ENCODE measurements at regions not wholly inside any gene's neighbourhood (a gene's known extent, or its start where the extent isn't known, plus 50 kb on each side); places are given as distances from the start of the nearest gene placed in this dataset.

- intact Hi-C loops (cut with micrococcal nuclease): no loop called here
- no peak for TF ChIP-seq POLR3G (IDR thresholded peaks at IDR 0.05; ENCODE audit: extremely low read depth, insufficient read length, insufficient replicate concordance)
- no peak for TF ChIP-seq PYGO2 (tag; IDR thresholded peaks at IDR 0.05)
- no peak for TF ChIP-seq STAT6 (CRISPR knock-in tag; IDR thresholded peaks at IDR 0.05)
- no peak for TF ChIP-seq JUN (IDR thresholded peaks at IDR 0.05; ENCODE audit: borderline replicate concordance, low read depth, low read length)
- TF ChIP-seq JUN (CRISPR knock-in tag; IDR thresholded peaks at IDR 0.05; ENCODE audit: borderline replicate concordance): no peak
- no peak for TF ChIP-seq MNT (conservative IDR thresholded peaks at IDR 0.05)
- no peak for TF ChIP-seq ELF1 (tag; IDR thresholded peaks at IDR 0.05)
- no peak for TF ChIP-seq ZNF444 (CRISPR knock-in tag; IDR thresholded peaks at IDR 0.05)
- TF ChIP-seq BRF1 (IDR thresholded peaks at IDR 0.05; ENCODE audit: borderline replicate concordance, extremely low read depth, insufficient read length): no peak
- no peak for TF ChIP-seq RBM34 (IDR thresholded peaks at IDR 0.05; ENCODE audit: borderline replicate concordance, insufficient read depth, low read length)
- TF ChIP-seq ZNF699 (CRISPR knock-in tag; IDR thresholded peaks at IDR 0.05; ENCODE audit: insufficient replicate concordance): no peak
- TF ChIP-seq ETV1 (tag; conservative IDR thresholded peaks at IDR 0.05; ENCODE audit: low read depth): no peak
- TF ChIP-seq ATF4 (CRISPR knock-in tag; IDR thresholded peaks at IDR 0.05): no peak
- TF ChIP-seq MYBL2 (IDR thresholded peaks at IDR 0.05; ENCODE audit: low read depth): no peak
- no peak for TF ChIP-seq MYBL2 (CRISPR knock-in tag; IDR thresholded peaks at IDR 0.05; ENCODE audit: borderline replicate concordance)
- TF ChIP-seq E2F1 (CRISPR knock-in tag; IDR thresholded peaks at IDR 0.05): no peak
- no peak for TF ChIP-seq CBFA2T3 (IDR thresholded peaks at IDR 0.05)
- no peak for TF ChIP-seq EGR1 (conservative IDR thresholded peaks at IDR 0.05)
- POLR2A ChIA-PET: no interaction called here
- Histone ChIP-seq H3K4me1 (replicated peaks in 1 of 2; ENCODE audit: control insufficient read depth in 2 of 2, insufficient read depth in 2 of 2, low read length in 2 of 2) (no peaks in the 10 kb centered on the region), H4K20me1 (replicated peaks; ENCODE audit: control insufficient read depth, insufficient read depth, low read length) (no peaks in the 10 kb centered on the region), H3K9me1 (ENCODE audit: control insufficient read depth, insufficient read depth, low read length) (no peaks in the 10 kb centered on the region), H3K9ac (ENCODE audit: insufficient read depth in 1 of 2, low read depth in 2 of 2, low read length in 2 of 2) (no peak overlapping the region), H3K27me3 (ENCODE audit: control insufficient read depth in 2 of 2, insufficient read depth in 2 of 2, low read length in 2 of 2) (no peaks in the 10 kb centered on the region), H3K36me3 (ENCODE audit: control insufficient read depth, insufficient read depth, low read length) (no peaks in the 10 kb centered on the region), H3K79me2 (ENCODE audit: control insufficient read depth, insufficient read depth, low read length) (no peaks in the 10 kb centered on the region), H3K4me3 (no peak overlapping the region), H3K9me3 (replicated peaks; ENCODE audit: control insufficient read depth, insufficient read depth, low read depth, low read length) (no peaks in the 10 kb centered on the region), H2AFZ (ENCODE audit: low read depth, low read length) (no peak overlapping the region), H3K4me2 (ENCODE audit: insufficient read depth, low read length) (no peak overlapping the region), H3K27ac (ENCODE audit: extremely low read depth, low read depth, low read length) (no peak overlapping the region)
- 0% methylated on average over 1 of the region's 1 CpG for WGBS (ENCODE audit: insufficient coverage, low coverage, missing lambda C conversion rate)
- ATAC-seq: no peak
- no TSS peak for BruUV-seq (replicated peaks)
- CTCF ChIA-PET (ENCODE audit: low intra/inter-chr PET ratio): no interaction called here
- no peak for FAIRE-seq
- in situ Hi-C loops (cut with MboI): no loop called here
- no peak for DNase-seq (ENCODE audit: extremely low read depth in 1 of 4, low spot score in 3 of 4)
Measured at GRCh38 chr4:11589676-11590075, 161.0 kb upstream of the HS3ST1 start.

Measured in K562 (cell line).